ENCODE measurements at regions not wholly inside any gene's neighbourhood (a gene's known extent, or its start where the extent isn't known, plus 50 kb on each side); places are given as distances from the start of the nearest gene placed in this dataset.

GRCh38 chr6:99111590-99111989 is 163.8 kb upstream of the FBXL4 start:
- in situ Hi-C loops (cut with HindIII; ENCODE audit: low pct_ligation_motif_present, low sequenced_read_pairs) = no loop called here
- DNase-seq = no peak
- Histone ChIP-seq H3K27me3 (replicated peaks) (no peaks in the 10 kb centered on the region), H3K4me3 (ENCODE audit: low read depth, low read length) (no peak overlapping the region), H3K27ac (no peak overlapping the region), H3K36me3 (replicated peaks) (no peaks in the 10 kb centered on the region)
- TF ChIP-seq CTCF (IDR thresholded peaks at IDR 0.05; ENCODE audit: low read depth, low read length, missing control alignments) = no peak

DNA sequence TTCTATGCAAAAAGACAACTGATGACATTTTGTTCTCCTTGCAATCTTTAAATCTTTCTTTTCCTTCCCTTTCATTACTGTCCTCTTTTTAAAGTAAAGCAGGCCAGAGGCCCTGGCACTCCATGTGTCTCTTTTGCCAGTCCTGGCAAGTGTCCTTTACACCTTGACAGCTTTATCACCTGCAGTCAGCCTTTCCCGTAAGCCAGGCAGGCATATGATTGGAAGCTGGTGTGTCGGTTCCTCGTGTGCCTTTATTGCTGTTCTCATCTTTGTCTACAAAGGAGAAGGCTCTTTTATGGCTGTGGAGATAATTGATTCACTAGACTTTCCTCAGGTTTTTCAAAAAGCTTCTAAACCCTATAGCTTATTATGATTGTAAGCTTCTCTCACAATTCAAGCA is 162.3 kb upstream of the FBXL4 start:
- in situ Hi-C loops (cut with HindIII; ENCODE audit: low pct_ligation_motif_present, low sequenced_read_pairs) = no loop called here

GRCh38 chr6:99104218-99104617 is 156.5 kb upstream of the FBXL4 start:
- no peak overlapping the region for H3K4me3 ChIP-seq (ENCODE audit: low read depth, low read length)
- TF ChIP-seq CTCF (IDR thresholded peaks at IDR 0.05; ENCODE audit: low read depth, low read length, missing control alignments) = no peak
- H3K36me3 ChIP-seq (replicated peaks) = no peaks in the 10 kb centered on the region
- H3K27me3 ChIP-seq (replicated peaks) = no peaks in the 10 kb centered on the region
- H3K27ac ChIP-seq = no peak overlapping the region
- in situ Hi-C loops (cut with HindIII; ENCODE audit: low pct_ligation_motif_present, low sequenced_read_pairs) = no loop called here
- no peak for DNase-seq

More for the DNA sequence above, 162.3 kb upstream of the FBXL4 start:
- no peaks in the 10 kb centered on the region for H3K36me3 ChIP-seq (replicated peaks)
- no peak for DNase-seq
- H3K4me3 ChIP-seq (ENCODE audit: low read depth, low read length) = no peak overlapping the region
- H3K27me3 ChIP-seq (replicated peaks) = no peaks in the 10 kb centered on the region
- no peak for TF ChIP-seq CTCF (IDR thresholded peaks at IDR 0.05; ENCODE audit: low read depth, low read length, missing control alignments)
- H3K27ac ChIP-seq = no peak overlapping the region

GRCh38 chr6:99099243-99099642 is 151.5 kb upstream of the FBXL4 start:
- no peak overlapping the region for H3K27ac ChIP-seq
- H3K4me3 ChIP-seq (ENCODE audit: low read depth, low read length) = no peak overlapping the region
- H3K36me3 ChIP-seq (replicated peaks) = no peaks in the 10 kb centered on the region
- no peaks in the 10 kb centered on the region for H3K27me3 ChIP-seq (replicated peaks)
- in situ Hi-C loops (cut with HindIII; ENCODE audit: low pct_ligation_motif_present, low sequenced_read_pairs) = no loop called here
- DNase-seq = no peak
- TF ChIP-seq CTCF (IDR thresholded peaks at IDR 0.05; ENCODE audit: low read depth, low read length, missing control alignments) = no peak

DNA sequence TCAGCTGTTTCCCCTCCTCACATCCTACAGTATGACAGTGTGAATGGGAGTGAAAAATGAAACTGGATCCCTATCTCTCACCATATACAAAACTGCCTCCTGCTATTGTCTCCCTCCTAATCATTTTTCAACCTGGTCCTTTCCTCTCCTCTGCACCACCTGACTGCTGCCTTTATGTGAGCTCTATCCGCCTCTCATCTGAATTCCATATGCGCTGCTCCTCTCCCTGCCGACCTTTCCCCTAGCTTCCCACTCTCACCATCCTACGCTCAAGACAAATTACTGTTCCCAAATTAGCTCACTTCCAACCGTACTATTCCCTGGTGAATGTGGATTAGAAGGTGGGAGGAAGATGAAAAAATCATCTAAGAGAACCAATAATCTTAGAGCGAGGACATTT is 148.4 kb upstream of the FBXL4 start:
- in situ Hi-C loops (cut with HindIII; ENCODE audit: low pct_ligation_motif_present, low sequenced_read_pairs) = no loop called here
- Histone ChIP-seq H3K36me3 (replicated peaks) (no peaks in the 10 kb centered on the region), H3K4me3 (ENCODE audit: low read depth, low read length) (no peak overlapping the region), H3K27ac (no peak overlapping the region), H3K27me3 (replicated peaks) (no peaks in the 10 kb centered on the region)
- no peak for TF ChIP-seq CTCF (IDR thresholded peaks at IDR 0.05; ENCODE audit: low read depth, low read length, missing control alignments)
- DNase-seq = no peak

DNA sequence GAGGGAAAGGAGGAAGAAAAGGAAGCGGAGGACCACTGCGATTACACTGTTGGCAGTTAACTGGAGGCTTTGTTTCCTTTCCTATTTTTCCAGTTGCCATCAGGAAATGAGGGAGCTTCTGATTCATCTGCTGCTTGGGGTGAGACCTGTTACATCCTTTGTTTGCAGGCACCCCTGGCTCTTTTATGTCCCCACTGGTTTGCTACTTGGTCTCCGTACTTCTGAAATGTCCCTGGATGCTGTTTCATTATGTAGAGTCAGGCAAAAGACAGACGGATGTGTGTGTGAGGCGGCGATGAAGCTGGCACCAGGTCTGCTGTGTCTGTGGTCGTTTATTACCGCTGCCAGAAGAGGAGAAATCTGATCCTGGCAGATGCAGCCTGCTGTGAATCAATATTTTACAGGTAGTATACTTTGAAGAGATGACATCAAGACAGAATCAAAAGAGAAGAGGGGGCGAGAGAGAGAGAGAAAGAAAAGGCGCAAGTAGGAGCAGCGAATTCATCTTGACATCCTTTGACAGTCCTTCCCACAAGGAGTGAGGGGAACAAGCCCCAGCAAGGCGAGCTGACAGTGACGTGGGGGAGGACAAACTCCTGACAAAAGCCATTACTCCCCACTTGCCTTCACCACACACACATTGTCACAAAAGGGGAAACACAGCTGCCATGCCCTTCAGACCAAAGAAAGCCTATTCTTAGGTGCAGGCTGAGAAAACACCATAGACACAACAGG is 145.9 kb upstream of the FBXL4 start:
- no peak for DNase-seq
- H3K4me3 ChIP-seq (ENCODE audit: low read depth, low read length) = no peak overlapping the region
- no peaks in the 10 kb centered on the region for H3K36me3 ChIP-seq (replicated peaks)
- H3K27ac ChIP-seq = no peak overlapping the region
- H3K27me3 ChIP-seq (replicated peaks) = no peaks in the 10 kb centered on the region
- in situ Hi-C loops (cut with HindIII; ENCODE audit: low pct_ligation_motif_present, low sequenced_read_pairs) = no loop called here
- TF ChIP-seq CTCF (IDR thresholded peaks at IDR 0.05; ENCODE audit: low read depth, low read length, missing control alignments) = no peak
